Fibroblast of mammary gland (primary cell): ENCODE measurements at regions not wholly inside any gene's neighbourhood (a gene's known extent, or its start where the extent isn't known, plus 50 kb on each side); places are given as distances from the start of the nearest gene placed in this dataset.
A peak's percentile ranks its signal among the peaks of the same experiment; 100 is the strongest.

Experiments
- DNase-seq: peaks from one replicate; pipeline ENCODE4 v3.0.0-alpha.2; 2010; ENCODE audit warnings: low read depth
- H3K4me3 ChIP-seq: 2 replicates; pipeline ENCODE4 v1.5.1; 2011; ENCODE audit warnings: low read depth, mild to moderate bottlenecking, low read length, moderate library complexity; ENCODE audit not compliant: control insufficient read depth
- CTCF ChIP-seq: conservative IDR thresholded peaks from 2 replicates; pipeline ENCODE4 v1.5.1; 2011; ENCODE audit warnings: low read depth, low read length, inconsistent platforms; ENCODE audit not compliant: control insufficient read depth, insufficient read depth

DNA sequence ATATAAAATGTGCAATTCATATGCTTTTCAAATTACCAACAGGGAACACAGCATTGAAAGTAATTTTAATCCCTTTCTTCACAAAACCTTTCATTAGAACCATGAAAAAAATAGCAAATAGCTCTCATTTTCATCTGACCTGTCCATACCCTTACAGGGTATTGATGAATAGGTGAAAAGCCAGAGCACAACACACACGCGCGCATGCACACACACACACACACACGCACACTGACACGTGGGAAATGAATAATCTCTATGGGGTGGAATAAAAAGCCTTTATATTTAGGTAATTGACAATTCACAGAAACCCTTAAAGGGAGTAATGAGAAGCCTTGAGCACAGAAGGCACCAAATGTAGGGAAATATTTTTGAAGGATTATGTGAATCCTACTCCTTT, 76.2 kb upstream of the POU2AF2 start:
- no peak overlapping the region for H3K4me3 ChIP-seq
- DNase-seq, result no peak
- no peak for TF ChIP-seq CTCF

DNA sequence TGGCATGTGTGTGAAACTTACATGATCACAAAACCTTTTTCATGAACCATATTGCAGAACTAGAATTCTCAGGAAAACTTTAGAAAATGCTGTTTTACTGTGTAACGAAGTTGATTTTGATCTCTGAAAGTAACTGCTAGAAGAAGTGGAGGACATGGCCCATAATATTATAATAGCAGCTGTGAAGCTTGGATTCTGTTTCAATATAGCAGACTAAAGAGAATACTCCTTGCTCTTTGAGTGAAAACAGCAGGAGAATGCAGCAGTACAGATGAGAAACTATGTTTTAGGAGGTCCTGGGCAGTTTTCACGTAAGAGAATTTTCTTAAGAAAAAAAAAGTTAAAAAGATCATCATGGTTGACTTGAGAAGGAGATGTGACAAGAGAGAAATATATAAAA, 76.7 kb upstream of the POU2AF2 start:
- DNase-seq, result no peak

DNA sequence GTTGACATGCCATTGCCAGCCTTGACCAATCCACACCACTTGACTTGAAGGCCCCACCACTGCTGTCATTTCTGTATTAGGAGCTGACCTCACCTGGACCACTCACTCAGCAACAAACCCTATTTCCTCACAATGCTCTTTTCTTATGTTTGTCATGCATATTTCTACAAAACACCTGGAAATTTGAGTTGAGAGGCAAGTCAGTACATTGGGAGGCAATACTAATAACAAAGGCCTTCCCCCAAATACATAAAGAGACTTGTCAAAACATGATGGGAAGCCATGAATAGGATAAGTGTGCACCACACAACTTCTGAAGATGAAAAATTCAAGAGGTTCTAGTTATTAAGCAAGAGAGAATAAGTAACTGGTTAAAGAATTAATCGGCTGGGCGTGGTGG, 77.9 kb upstream of the POU2AF2 start:
- no peak for TF ChIP-seq CTCF
- no peak overlapping the region for H3K4me3 ChIP-seq
- no peak for DNase-seq

More for the DNA sequence above, 76.7 kb upstream of the POU2AF2 start:
- no peak for TF ChIP-seq CTCF
- no peak overlapping the region for H3K4me3 ChIP-seq

- no peak for TF ChIP-seq CTCF
Measured at GRCh38 chr11:111166598-111166997, 78.9 kb upstream of the POU2AF2 start.

DNA sequence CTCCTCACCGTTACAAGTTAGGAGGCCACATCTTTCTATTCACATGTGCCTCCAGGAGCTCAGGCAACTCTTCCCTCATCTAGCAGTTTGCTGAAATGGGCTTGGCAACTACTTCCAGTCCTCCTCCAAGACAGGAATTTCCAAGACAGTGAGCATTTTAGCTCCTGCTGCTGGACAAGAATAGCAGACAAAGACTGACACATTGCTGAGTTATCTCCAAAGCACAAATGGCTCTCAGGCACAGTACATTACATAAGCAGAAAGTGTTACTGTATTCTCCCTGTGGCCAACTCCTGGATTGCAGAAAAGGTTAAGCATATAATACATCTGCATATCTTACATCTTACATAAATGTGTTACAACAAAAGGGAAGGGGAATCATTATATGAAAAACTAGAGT, 83.2 kb upstream of the POU2AF2 start:
- no peak overlapping the region for H3K4me3 ChIP-seq
- no peak for DNase-seq
- TF ChIP-seq CTCF, result no peak

More at GRCh38 chr11:111166598-111166997, 78.9 kb upstream of the POU2AF2 start:
- H3K4me3 ChIP-seq, result no peak overlapping the region
- DNase-seq, result peak; percentile 33

GRCh38 chr11:111157571-111157970, 88.0 kb upstream of the POU2AF2 start:
- no peak overlapping the region for H3K4me3 ChIP-seq
- no peak for DNase-seq
- TF ChIP-seq CTCF, result no peak

- no peak overlapping the region for H3K4me3 ChIP-seq
- DNase-seq, result peak; percentile 76
- no peak for TF ChIP-seq CTCF
Measured at GRCh38 chr11:111155021-111155420, 90.5 kb upstream of the POU2AF2 start.
